SU-DHL-6 (cell line): ENCODE measurements at regions not wholly inside any gene's neighbourhood (a gene's known extent, or its start where the extent isn't known, plus 50 kb on each side); places are given as distances from the start of the nearest gene placed in this dataset.

ENCODE experiments used
- H2AFZ ChIP-seq: fragments of 200-600 bp; sonication (generic); 2 replicates; pipeline ENCODE4 v1.6.1; 2014; ENCODE audit warnings: low read depth, mild to moderate bottlenecking, moderate library complexity, mixed read lengths, antibody characterized with exemption, low read length; ENCODE audit not compliant: severe bottlenecking
- H3F3A ChIP-seq: fragments of 200-600 bp; shearing (Covaris generic); 2 replicates; pipeline ENCODE4 v1.6.0; 2016; ENCODE audit warnings: antibody characterized with exemption, mild to moderate bottlenecking; ENCODE audit not compliant: insufficient read depth
- H3K27ac ChIP-seq: fragments of 200-600 bp; sonication (generic); 2 replicates; pipeline ENCODE4 v1.5.1; 2016; ENCODE audit warnings: low read depth, mild to moderate bottlenecking, low read length, moderate library complexity, mixed read lengths
- H3K27me3 ChIP-seq: fragments of 200-600 bp; sonication (generic), shearing (Covaris generic); 2 replicates; pipeline ENCODE4 v1.6.0; 2014; ENCODE audit warnings: mild to moderate bottlenecking, low read length
- H3K36me3 ChIP-seq: fragments of 200-600 bp; sonication (generic); 2 replicates; pipeline ENCODE4 v1.6.1; 2014; ENCODE audit warnings: mild to moderate bottlenecking, low read length, mixed read lengths
- H3K4me2 ChIP-seq: fragments of 300-600, 200-600 bp; shearing (Covaris generic), sonication (generic); 2 replicates; pipeline ENCODE4 v1.6.0; 2014; ENCODE audit warnings: low read length, low read depth, mild to moderate bottlenecking; ENCODE audit not compliant: poor library complexity, severe bottlenecking
- H3K4me3 ChIP-seq: fragments of 200-600 bp; sonication (generic); 2 replicates; pipeline ENCODE4 v1.5.1; 2014; ENCODE audit warnings: antibody characterized with exemption, low read length, mild to moderate bottlenecking, mixed read lengths; ENCODE audit not compliant: insufficient read depth, poor library complexity, severe bottlenecking
- H3K79me2 ChIP-seq: fragments of 200-600 bp; sonication (generic); 2 replicates; pipeline ENCODE4 v1.6.1; 2014; ENCODE audit warnings: mild to moderate bottlenecking, low read length, moderate library complexity; ENCODE audit not compliant: insufficient read depth
- H3K9ac ChIP-seq: fragments of 200-600 bp; sonication (generic); 2 replicates; pipeline ENCODE4 v1.7.0; 2014; ENCODE audit warnings: mild to moderate bottlenecking, low read length
- H3K9me2 ChIP-seq: fragments of 200-600 bp; sonication (generic); replicated peaks from 2 replicates; pipeline ENCODE4 v1.6.1; 2014; ENCODE audit warnings: low read length; ENCODE audit not compliant: insufficient read depth
- H3K9me3 ChIP-seq: fragments of 200-600 bp; sonication (generic); 2 replicates; pipeline ENCODE4 v1.6.1; 2014; ENCODE audit warnings: low read length, mixed read lengths; ENCODE audit not compliant: insufficient read depth
- H4K20me1 ChIP-seq: fragments of 200-600 bp; sonication (generic); 2 replicates; pipeline ENCODE4 v1.6.1; 2014; ENCODE audit warnings: low read depth, mild to moderate bottlenecking, antibody characterized with exemption, low read length, moderate library complexity, mixed read lengths
- EZH2phosphoT487 ChIP-seq: fragments of 200-600 bp; sonication (generic), shearing (Covaris generic); conservative IDR thresholded peaks from 2 replicates; pipeline ENCODE4 v1.6.1; 2018; ENCODE audit warnings: mild to moderate bottlenecking, antibody characterized with exemption, low read length, moderate library complexity, mixed read lengths
- TF ChIP-seq, protein P1 (sequence below): fragments of 200-600 bp; sonication (generic); IDR thresholded peaks from one replicate; pipeline ENCODE4 v1.5.1; 2017; ENCODE audit warnings: antibody characterized with exemption, mild to moderate bottlenecking, low read length, moderate library complexity; ENCODE audit not compliant: insufficient read depth, poor library complexity, severe bottlenecking

GRCh38 chr20:10783707-10784553 is 110.1 kb upstream of the JAG1 start:
- H3K27me3 ChIP-seq = no peaks in the 10 kb centered on the region
- H3K36me3 ChIP-seq = no peaks in the 10 kb centered on the region
- no peak for TF ChIP-seq EZH2phosphoT487
- TF ChIP-seq, protein P1, sequence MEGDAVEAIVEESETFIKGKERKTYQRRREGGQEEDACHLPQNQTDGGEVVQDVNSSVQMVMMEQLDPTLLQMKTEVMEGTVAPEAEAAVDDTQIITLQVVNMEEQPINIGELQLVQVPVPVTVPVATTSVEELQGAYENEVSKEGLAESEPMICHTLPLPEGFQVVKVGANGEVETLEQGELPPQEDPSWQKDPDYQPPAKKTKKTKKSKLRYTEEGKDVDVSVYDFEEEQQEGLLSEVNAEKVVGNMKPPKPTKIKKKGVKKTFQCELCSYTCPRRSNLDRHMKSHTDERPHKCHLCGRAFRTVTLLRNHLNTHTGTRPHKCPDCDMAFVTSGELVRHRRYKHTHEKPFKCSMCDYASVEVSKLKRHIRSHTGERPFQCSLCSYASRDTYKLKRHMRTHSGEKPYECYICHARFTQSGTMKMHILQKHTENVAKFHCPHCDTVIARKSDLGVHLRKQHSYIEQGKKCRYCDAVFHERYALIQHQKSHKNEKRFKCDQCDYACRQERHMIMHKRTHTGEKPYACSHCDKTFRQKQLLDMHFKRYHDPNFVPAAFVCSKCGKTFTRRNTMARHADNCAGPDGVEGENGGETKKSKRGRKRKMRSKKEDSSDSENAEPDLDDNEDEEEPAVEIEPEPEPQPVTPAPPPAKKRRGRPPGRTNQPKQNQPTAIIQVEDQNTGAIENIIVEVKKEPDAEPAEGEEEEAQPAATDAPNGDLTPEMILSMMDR = no peak
- no peak overlapping the region for H2AFZ ChIP-seq
- H3K27ac ChIP-seq = no peak overlapping the region
- H3F3A ChIP-seq = no peaks in the 10 kb centered on the region
- no peaks in the 10 kb centered on the region for H3K9me2 ChIP-seq
- H3K79me2 ChIP-seq = no peaks in the 10 kb centered on the region
- no peak overlapping the region for H3K9ac ChIP-seq
- no peak overlapping the region for H3K4me2 ChIP-seq
- H3K4me3 ChIP-seq = no peak overlapping the region
- H3K9me3 ChIP-seq = no peaks in the 10 kb centered on the region
- H4K20me1 ChIP-seq = no peaks in the 10 kb centered on the region

DNA sequence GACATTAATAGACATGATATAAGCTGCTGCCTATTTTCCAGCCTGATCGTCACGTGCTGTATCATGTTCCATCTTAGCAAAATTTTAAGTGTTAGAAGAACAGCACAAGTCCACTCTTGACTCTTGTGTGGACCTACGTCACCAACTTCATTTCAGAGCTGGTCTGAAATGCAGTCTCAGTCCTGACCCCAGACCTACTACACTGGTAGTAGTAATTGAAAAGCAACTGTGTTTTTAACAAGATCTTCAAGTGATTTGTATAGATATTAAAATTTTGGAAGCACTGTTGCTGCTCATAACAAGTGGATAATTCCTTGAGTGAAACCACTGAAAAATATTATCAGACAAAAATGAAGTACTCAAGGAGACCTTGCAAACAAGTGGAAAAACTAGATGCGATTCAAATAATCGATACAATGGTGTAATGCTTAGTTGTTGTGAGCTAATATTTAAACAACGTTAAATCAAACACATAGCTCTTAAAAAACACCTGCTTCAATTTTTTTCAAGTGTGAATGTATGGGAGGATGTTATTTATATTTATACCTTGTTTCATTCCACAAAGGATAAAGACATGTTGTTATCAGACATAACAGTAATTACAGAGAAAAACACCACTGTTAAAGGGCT is 110.9 kb upstream of the JAG1 start:
- Histone ChIP-seq H3K27ac (no peak overlapping the region), H3K79me2 (no peaks in the 10 kb centered on the region), H3K9ac (no peak overlapping the region), H3K27me3 (no peaks in the 10 kb centered on the region), H3K4me2 (no peak overlapping the region), H3F3A (no peaks in the 10 kb centered on the region), H3K9me2 (no peaks in the 10 kb centered on the region), H4K20me1 (no peaks in the 10 kb centered on the region), H3K9me3 (no peaks in the 10 kb centered on the region), H3K4me3 (no peak overlapping the region), H2AFZ (no peak overlapping the region), H3K36me3 (no peaks in the 10 kb centered on the region)
- TF ChIP-seq, protein P1 = no peak
- no peak for TF ChIP-seq EZH2phosphoT487

DNA sequence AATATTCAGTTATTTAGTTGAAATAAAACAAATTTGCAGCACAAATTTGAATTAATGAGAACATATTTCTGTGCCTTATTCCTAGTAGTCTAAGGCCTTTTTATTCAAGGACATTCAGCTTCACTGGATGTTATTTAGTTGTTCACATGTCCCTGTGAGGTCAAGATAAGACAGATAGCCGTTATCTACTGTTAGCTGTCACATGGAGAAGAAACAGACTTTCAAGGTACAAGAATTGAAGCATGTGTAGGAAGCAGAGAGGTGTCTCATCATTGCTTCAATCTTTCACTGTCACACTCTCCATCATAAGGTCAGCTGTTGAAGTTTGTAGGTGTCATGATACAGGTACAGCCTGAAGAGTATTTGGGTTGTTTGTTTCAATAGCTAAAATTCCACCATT is 112.9 kb upstream of the JAG1 start:
- Histone ChIP-seq H3K9ac (no peak overlapping the region), H3K9me2 (no peaks in the 10 kb centered on the region), H3K27me3 (no peaks in the 10 kb centered on the region), H3K4me3 (no peak overlapping the region), H3K79me2 (no peaks in the 10 kb centered on the region), H3K4me2 (no peak overlapping the region), H3K9me3 (no peaks in the 10 kb centered on the region), H3F3A (no peaks in the 10 kb centered on the region), H4K20me1 (no peaks in the 10 kb centered on the region), H3K27ac (no peak overlapping the region), H3K36me3 (no peaks in the 10 kb centered on the region), H2AFZ (no peak overlapping the region)
- no peak for TF ChIP-seq EZH2phosphoT487
- TF ChIP-seq, protein P1 = no peak
